Spinal cord (tissue), 9 donors: ENCODE measurements at regions not wholly inside any gene's neighbourhood (a gene's known extent, or its start where the extent isn't known, plus 50 kb on each side); places are given as distances from the start of the nearest gene placed in this dataset.

Experiments
- DNase-seq, 6 donors: peaks; one replicate each; pipeline versions ENCODE4 v3.0.0 to v3.0.0-alpha.2; 2013 to 2015; ENCODE audit warnings: low spot score in 6 of 6, low read depth in 4 of 6
- H3K27ac ChIP-seq: one replicate; pipeline ENCODE4 v1.5.1; 2013; ENCODE audit warnings: low read depth, low read length, control low read depth
- H3K27me3 ChIP-seq: one replicate; pipeline ENCODE4 v1.6.1; 2013; ENCODE audit warnings: low read length; ENCODE audit not compliant: control insufficient read depth, insufficient read depth
- H3K36me3 ChIP-seq: one replicate; pipeline ENCODE4 v1.6.1; 2013; ENCODE audit warnings: low read length; ENCODE audit not compliant: control insufficient read depth, insufficient read depth
- H3K4me1 ChIP-seq: one replicate; pipeline ENCODE4 v1.6.1; 2013; ENCODE audit warnings: low read length; ENCODE audit not compliant: control insufficient read depth, insufficient read depth
- H3K4me3 ChIP-seq: one replicate; pipeline ENCODE4 v1.5.1; 2013; ENCODE audit warnings: low read depth, low read length, control low read depth
- H3K9me3 ChIP-seq: one replicate; pipeline ENCODE4 v1.6.1; 2013; ENCODE audit warnings: low read length; ENCODE audit not compliant: control insufficient read depth, insufficient read depth
- WGBS: methylation state at CpG from one replicate; pipeline ENCODE4 v1.1.5; 2013; ENCODE audit warnings: missing lambda C conversion rate; ENCODE audit not compliant: insufficient coverage; 5-methylcytosine and 5-hydroxymethylcytosine counted together
- donor health status: healthy.

GRCh38 chr11:25981998-25982397 is 349.9 kb upstream of the ANO3 start:
- Histone ChIP-seq H3K27me3 (no peaks in the 10 kb centered on the region), H3K36me3 (no peaks in the 10 kb centered on the region), H3K4me1 (no peaks in the 10 kb centered on the region), H3K9me3 (no peaks in the 10 kb centered on the region), H3K27ac (no peak overlapping the region), H3K4me3 (no peak overlapping the region)
- DNase-seq: peak in 5 of 6 donors; percentile 13 to 88 (median 42)
- WGBS: 0% methylated on average over 1 of the region's 4 CpGs

- no peaks in the 10 kb centered on the region for H3K27me3 ChIP-seq
- WGBS: 92% methylated on average over 2 of the region's 3 CpGs
- no peaks in the 10 kb centered on the region for H3K9me3 ChIP-seq
- no peaks in the 10 kb centered on the region for H3K4me1 ChIP-seq
- no peak for DNase-seq
- H3K4me3 ChIP-seq: no peak overlapping the region
- no peak overlapping the region for H3K27ac ChIP-seq
- H3K36me3 ChIP-seq: no peaks in the 10 kb centered on the region
Measured at GRCh38 chr11:25983280-25983679, 348.6 kb upstream of the ANO3 start.

GRCh38 chr11:25988178-25988577 is 343.8 kb upstream of the ANO3 start:
- DNase-seq: no peak
- H3K4me1 ChIP-seq: no peaks in the 10 kb centered on the region
- no peaks in the 10 kb centered on the region for H3K27me3 ChIP-seq
- H3K27ac ChIP-seq: no peak overlapping the region
- H3K9me3 ChIP-seq: no peaks in the 10 kb centered on the region
- no CpG with 5 or more reads among the region's 2 CpGs for WGBS
- H3K4me3 ChIP-seq: no peak overlapping the region
- H3K36me3 ChIP-seq: no peaks in the 10 kb centered on the region

GRCh38 chr11:25990406-25990805 is 341.5 kb upstream of the ANO3 start:
- DNase-seq: peak in 1 of 6 donors; percentile 28
- no peak overlapping the region for H3K4me3 ChIP-seq
- no peaks in the 10 kb centered on the region for H3K9me3 ChIP-seq
- H3K36me3 ChIP-seq: no peaks in the 10 kb centered on the region
- H3K4me1 ChIP-seq: no peaks in the 10 kb centered on the region
- 86% methylated on average over 1 of the region's 3 CpGs for WGBS
- no peaks in the 10 kb centered on the region for H3K27me3 ChIP-seq
- no peak overlapping the region for H3K27ac ChIP-seq

- no peaks in the 10 kb centered on the region for H3K36me3 ChIP-seq
- H3K9me3 ChIP-seq: no peaks in the 10 kb centered on the region
- no peak overlapping the region for H3K27ac ChIP-seq
- no peak overlapping the region for H3K4me3 ChIP-seq
- no peaks in the 10 kb centered on the region for H3K27me3 ChIP-seq
- 67% methylated on average over 1 of the region's 2 CpGs for WGBS
- DNase-seq: no peak
- H3K4me1 ChIP-seq: no peaks in the 10 kb centered on the region
Measured at GRCh38 chr11:25991476-25991875, 340.5 kb upstream of the ANO3 start.

- WGBS: no CpG with 5 or more reads among the region's 3 CpGs
- Histone ChIP-seq H3K36me3 (no peaks in the 10 kb centered on the region), H3K9me3 (no peaks in the 10 kb centered on the region), H3K4me3 (no peak overlapping the region), H3K27ac (no peak overlapping the region), H3K4me1 (no peaks in the 10 kb centered on the region), H3K27me3 (no peaks in the 10 kb centered on the region)
- DNase-seq: peak in 4 of 6 donors; percentile 8 to 96 (median 48)
Measured at GRCh38 chr11:25992294-25992693, 339.6 kb upstream of the ANO3 start.

- no peaks in the 10 kb centered on the region for H3K9me3 ChIP-seq
- H3K36me3 ChIP-seq: no peaks in the 10 kb centered on the region
- no peak overlapping the region for H3K27ac ChIP-seq
- peak in 2 of 6 donors; percentile 17 to 45 for DNase-seq
- H3K4me1 ChIP-seq: no peaks in the 10 kb centered on the region
- no peak overlapping the region for H3K4me3 ChIP-seq
- 97% methylated on average over 2 of the region's 2 CpGs for WGBS
- H3K27me3 ChIP-seq: no peaks in the 10 kb centered on the region
Measured at GRCh38 chr11:25993016-25993415, 338.9 kb upstream of the ANO3 start.

GRCh38 chr11:26011474-26011873 is 320.5 kb upstream of the ANO3 start:
- Histone ChIP-seq H3K4me1 (no peaks in the 10 kb centered on the region), H3K36me3 (no peaks in the 10 kb centered on the region), H3K4me3 (no peak overlapping the region), H3K27ac (no peak overlapping the region), H3K27me3 (no peaks in the 10 kb centered on the region), H3K9me3 (no peaks in the 10 kb centered on the region)
- no peak for DNase-seq
- no CpG with 5 or more reads among the region's 1 CpG for WGBS

GRCh38 chr11:26014456-26015115 is 317.3 kb upstream of the ANO3 start:
- no peak overlapping the region for H3K27ac ChIP-seq
- 54% methylated on average over 3 of the region's 6 CpGs for WGBS
- DNase-seq: peak in 1 of 6 donors; percentile 9
- no peaks in the 10 kb centered on the region for H3K27me3 ChIP-seq
- no peaks in the 10 kb centered on the region for H3K9me3 ChIP-seq
- no peaks in the 10 kb centered on the region for H3K4me1 ChIP-seq
- no peak overlapping the region for H3K4me3 ChIP-seq
- H3K36me3 ChIP-seq: no peaks in the 10 kb centered on the region

- no peaks in the 10 kb centered on the region for H3K27me3 ChIP-seq
- H3K4me3 ChIP-seq: no peak overlapping the region
- no peaks in the 10 kb centered on the region for H3K9me3 ChIP-seq
- H3K4me1 ChIP-seq: no peaks in the 10 kb centered on the region
- WGBS: no CpG with 5 or more reads among the region's 1 CpG
- H3K36me3 ChIP-seq: no peaks in the 10 kb centered on the region
- DNase-seq: peak in 1 of 6 donors; percentile 77
- no peak overlapping the region for H3K27ac ChIP-seq
Measured at GRCh38 chr11:26017322-26017860, 314.5 kb upstream of the ANO3 start.
